GM12891 (cell line): ENCODE measurements at regions not wholly inside any gene's neighbourhood (a gene's known extent, or its start where the extent isn't known, plus 50 kb on each side); places are given as distances from the start of the nearest gene placed in this dataset.

Experiments used
- POLR2A ChIP-seq: IDR thresholded peaks from 2 replicates; pipeline ENCODE4 v1.6.1; 2011; ENCODE audit warnings: low read depth, low read length, control low read depth
- POLR2AphosphoS5 ChIP-seq: IDR thresholded peaks from 2 replicates; pipeline ENCODE4 v1.6.1; 2011; ENCODE audit warnings: low read depth, low read length, control low read depth
- POU2F2 ChIP-seq: IDR thresholded peaks from 2 replicates; pipeline ENCODE4 v1.6.1; 2011; ENCODE audit warnings: low read depth, mild to moderate bottlenecking, control low read depth, low read length, moderate library complexity
- SPI1 ChIP-seq: IDR thresholded peaks from 2 replicates; pipeline ENCODE4 v1.6.1; 2011; ENCODE audit warnings: low read depth, low read length, control low read depth
- TAF1 ChIP-seq: IDR thresholded peaks from 2 replicates; pipeline ENCODE4 v1.6.1; 2011; ENCODE audit warnings: low read depth, low read length, control low read depth

GRCh38 chr1:103160281-103160680 is 52.0 kb upstream of the COL11A1 start:
- TF ChIP-seq POLR2AphosphoS5 (no peak), POLR2A (no peak), TAF1 (no peak), SPI1 (no peak), POU2F2 (no peak)
